ENCODE measurements at regions not wholly inside any gene's neighbourhood (a gene's known extent, or its start where the extent isn't known, plus 50 kb on each side); places are given as distances from the start of the nearest gene placed in this dataset.
"Not testable (repeated sequence)": the region's sequence is repeated elsewhere in the genome, so short reads cannot be mapped to it uniquely, and the experiment has no call there.

DNA sequence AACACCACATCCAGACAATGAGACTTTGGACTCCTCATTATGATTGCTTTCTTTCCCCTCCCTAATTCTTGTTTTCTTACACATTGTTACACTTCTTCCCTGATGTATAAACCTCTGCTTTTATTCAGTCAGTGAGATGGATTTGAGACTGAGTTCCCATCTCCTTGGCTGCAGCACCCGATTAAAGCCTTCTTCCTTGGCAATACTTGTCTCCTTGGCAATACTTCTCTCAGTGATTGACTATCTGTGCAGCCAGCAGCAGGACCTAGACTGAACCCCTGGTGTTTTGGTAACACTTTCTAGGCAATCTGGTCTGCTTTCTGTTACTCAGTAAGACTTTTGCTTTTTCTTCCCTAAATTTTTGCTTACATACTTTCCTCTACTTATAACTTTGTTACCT is 492.8 kb upstream of the SMC2 start:
- Histone ChIP-seq H3K9me3 (replicated peaks in 1 of 2; ENCODE audit: control insufficient read depth in 2 of 2, insufficient read depth in 1 of 2, low read depth in 1 of 2, low read length in 2 of 2) (no peaks in the 10 kb centered on the region), H3K4me2 (ENCODE audit: insufficient read depth, low read length, poor library complexity, severe bottlenecking) (no peak overlapping the region), H3K27me3 (ENCODE audit: control insufficient read depth in 3 of 3, insufficient read depth in 3 of 3, low read depth in 1 of 3, low read length in 3 of 3) (no peaks in the 10 kb centered on the region), H2AK5ac (ENCODE audit: low read depth, low read length) (no peak overlapping the region), H3K79me1 (ENCODE audit: low read depth, low read length) (no peaks in the 10 kb centered on the region), H3K4me3 (ENCODE audit: low read length in 2 of 2) (no peak overlapping the region), H2AFZ (ENCODE audit: low read length) (no peak overlapping the region), H4K8ac (ENCODE audit: low read depth, low read length) (no peak overlapping the region), H3K27ac (replicated peaks; ENCODE audit: low read length) (no peak overlapping the region), H4K91ac (ENCODE audit: low read depth, low read length, poor library complexity) (no peak overlapping the region), H3K9ac (ENCODE audit: low read depth, low read length, poor library complexity) (no peak overlapping the region), H3K4me1 (ENCODE audit: control insufficient read depth in 2 of 2, insufficient read depth in 1 of 2, low read depth in 1 of 2, low read length in 2 of 2) (no peaks in the 10 kb centered on the region), H2BK15ac (ENCODE audit: low read length) (no peak overlapping the region), H3K4ac (ENCODE audit: low read length) (no peak overlapping the region), H2BK5ac (ENCODE audit: low read length) (no peak overlapping the region), H2BK120ac (ENCODE audit: low read depth, low read length) (no peak overlapping the region), H3K14ac (ENCODE audit: low read length) (no peak overlapping the region), H3K23ac (ENCODE audit: low read depth, low read length, poor library complexity) (no peak overlapping the region), H2BK12ac (ENCODE audit: low read length) (no peak overlapping the region), H3K18ac (ENCODE audit: low read length) (no peak overlapping the region), H3K36me3 (replicated peaks in 1 of 2; ENCODE audit: control insufficient read depth in 2 of 2, insufficient read depth in 2 of 2, low read length in 2 of 2) (no peaks in the 10 kb centered on the region)
- no CpG with 5 or more reads among the region's 1 CpG for WGBS, 2 donors (ENCODE audit: extremely low coverage in 2 of 2, insufficient read length in 2 of 2, insufficient replicate concordance in 1 of 2)
- no peak for DNase-seq (ENCODE audit: low spot score)

DNA sequence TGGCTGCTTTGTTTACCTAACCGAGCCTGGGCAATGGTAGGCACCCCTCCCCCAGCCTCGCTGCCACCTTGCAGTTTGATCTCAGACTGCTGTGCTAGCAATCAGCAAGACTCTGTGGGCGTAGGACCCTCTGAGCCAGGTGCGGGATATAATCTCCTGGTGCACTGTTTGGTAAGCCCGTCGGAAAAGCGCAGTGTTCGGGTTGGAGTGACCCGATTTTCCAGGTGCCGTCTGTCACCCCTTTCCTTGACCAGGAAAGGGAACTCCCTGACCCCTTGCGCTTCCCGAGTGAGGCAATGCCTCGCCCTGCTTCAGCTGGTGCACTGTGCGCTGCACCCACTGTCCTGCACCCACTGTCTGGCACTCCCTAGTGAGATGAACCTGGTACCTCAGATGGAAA is 482.2 kb upstream of the SMC2 start:
- H3K27me3 ChIP-seq (ENCODE audit: control insufficient read depth in 3 of 3, insufficient read depth in 3 of 3, low read depth in 1 of 3, low read length in 3 of 3); H3K27ac ChIP-seq (replicated peaks; ENCODE audit: low read length): not testable (repeated sequence)

DNA sequence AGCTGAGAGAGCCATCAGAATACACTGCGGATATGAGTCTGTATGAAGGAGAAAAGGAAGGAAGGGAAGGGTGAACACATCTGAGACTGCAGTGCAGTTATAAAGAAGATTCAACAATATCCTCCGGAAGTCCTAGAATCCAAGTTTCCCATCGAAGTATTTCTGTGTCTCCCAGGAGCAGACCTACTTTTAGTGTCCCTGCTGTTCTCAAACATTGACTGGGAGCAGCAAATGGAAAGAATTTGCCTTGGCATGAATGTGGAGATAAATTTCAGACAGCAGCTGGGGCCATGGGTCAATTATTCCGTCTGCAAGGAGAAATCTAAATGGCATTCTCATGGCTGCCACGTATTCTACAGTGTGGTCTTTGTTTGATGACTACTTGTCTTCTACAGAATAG is 478.1 kb upstream of the SMC2 start:
- H2AK5ac ChIP-seq (ENCODE audit: low read depth, low read length), result no peak overlapping the region
- H2BK15ac ChIP-seq (ENCODE audit: low read length), result no peak overlapping the region
- H3K4ac ChIP-seq (ENCODE audit: low read length), result no peak overlapping the region
- DNase-seq (ENCODE audit: low spot score), result no peak
- no peak overlapping the region for H2BK12ac ChIP-seq (ENCODE audit: low read length)
- no peak overlapping the region for H2BK5ac ChIP-seq (ENCODE audit: low read length)
- no peaks in the 10 kb centered on the region for H3K4me1 ChIP-seq (ENCODE audit: control insufficient read depth in 2 of 2, insufficient read depth in 1 of 2, low read depth in 1 of 2, low read length in 2 of 2)
- H3K27ac ChIP-seq (replicated peaks; ENCODE audit: low read length), result no peak overlapping the region
- no peaks in the 10 kb centered on the region for H3K36me3 ChIP-seq (replicated peaks in 1 of 2; ENCODE audit: control insufficient read depth in 2 of 2, insufficient read depth in 2 of 2, low read length in 2 of 2)
- H3K9ac ChIP-seq (ENCODE audit: low read depth, low read length, poor library complexity), result no peak overlapping the region
- no peak overlapping the region for H2BK120ac ChIP-seq (ENCODE audit: low read depth, low read length)
- no peak overlapping the region for H4K8ac ChIP-seq (ENCODE audit: low read depth, low read length)
- H3K9me3 ChIP-seq (replicated peaks in 1 of 2; ENCODE audit: control insufficient read depth in 2 of 2, insufficient read depth in 1 of 2, low read depth in 1 of 2, low read length in 2 of 2), result peaks cover 0 to 1% of the 10 kb centered on the region in 2 donors
- no peak overlapping the region for H3K23ac ChIP-seq (ENCODE audit: low read depth, low read length, poor library complexity)
- H3K79me1 ChIP-seq (ENCODE audit: low read depth, low read length), result no peaks in the 10 kb centered on the region
- H3K4me3 ChIP-seq (ENCODE audit: low read length in 2 of 2), result no peak overlapping the region
- no CpG with 5 or more reads among the region's 5 CpGs for WGBS, 2 donors (ENCODE audit: extremely low coverage in 2 of 2, insufficient read length in 2 of 2, insufficient replicate concordance in 1 of 2)
- H4K91ac ChIP-seq (ENCODE audit: low read depth, low read length, poor library complexity), result no peak overlapping the region
- H3K27me3 ChIP-seq (ENCODE audit: control insufficient read depth in 3 of 3, insufficient read depth in 3 of 3, low read depth in 1 of 3, low read length in 3 of 3), result no peaks in the 10 kb centered on the region
- no peak overlapping the region for H2AFZ ChIP-seq (ENCODE audit: low read length)
- no peak overlapping the region for H3K14ac ChIP-seq (ENCODE audit: low read length)
- H3K18ac ChIP-seq (ENCODE audit: low read length), result no peak overlapping the region
- H3K4me2 ChIP-seq (ENCODE audit: insufficient read depth, low read length, poor library complexity, severe bottlenecking), result no peak overlapping the region

More for the DNA sequence above, 482.2 kb upstream of the SMC2 start:
- not testable (repeated sequence) for H3K18ac ChIP-seq (ENCODE audit: low read length); H3K4me1 ChIP-seq (ENCODE audit: control insufficient read depth in 2 of 2, insufficient read depth in 1 of 2, low read depth in 1 of 2, low read length in 2 of 2); H3K79me1 ChIP-seq (ENCODE audit: low read depth, low read length); H2AK5ac ChIP-seq (ENCODE audit: low read depth, low read length); H3K23ac ChIP-seq (ENCODE audit: low read depth, low read length, poor library complexity); H4K8ac ChIP-seq (ENCODE audit: low read depth, low read length); H2BK12ac ChIP-seq (ENCODE audit: low read length); H3K9me3 ChIP-seq (replicated peaks in 1 of 2; ENCODE audit: control insufficient read depth in 2 of 2, insufficient read depth in 1 of 2, low read depth in 1 of 2, low read length in 2 of 2); H2BK15ac ChIP-seq (ENCODE audit: low read length); H3K4ac ChIP-seq (ENCODE audit: low read length); H3K36me3 ChIP-seq (replicated peaks in 1 of 2; ENCODE audit: control insufficient read depth in 2 of 2, insufficient read depth in 2 of 2, low read length in 2 of 2); H3K9ac ChIP-seq (ENCODE audit: low read depth, low read length, poor library complexity); H4K91ac ChIP-seq (ENCODE audit: low read depth, low read length, poor library complexity); DNase-seq (ENCODE audit: low spot score); H2BK5ac ChIP-seq (ENCODE audit: low read length); H2AFZ ChIP-seq (ENCODE audit: low read length); H3K14ac ChIP-seq (ENCODE audit: low read length); H2BK120ac ChIP-seq (ENCODE audit: low read depth, low read length); H3K4me2 ChIP-seq (ENCODE audit: insufficient read depth, low read length, poor library complexity, severe bottlenecking); H3K4me3 ChIP-seq (ENCODE audit: low read length in 2 of 2)
- no CpG with 5 or more reads among the region's 14 CpGs for WGBS, 2 donors (ENCODE audit: extremely low coverage in 2 of 2, insufficient read length in 2 of 2, insufficient replicate concordance in 1 of 2)

DNA sequence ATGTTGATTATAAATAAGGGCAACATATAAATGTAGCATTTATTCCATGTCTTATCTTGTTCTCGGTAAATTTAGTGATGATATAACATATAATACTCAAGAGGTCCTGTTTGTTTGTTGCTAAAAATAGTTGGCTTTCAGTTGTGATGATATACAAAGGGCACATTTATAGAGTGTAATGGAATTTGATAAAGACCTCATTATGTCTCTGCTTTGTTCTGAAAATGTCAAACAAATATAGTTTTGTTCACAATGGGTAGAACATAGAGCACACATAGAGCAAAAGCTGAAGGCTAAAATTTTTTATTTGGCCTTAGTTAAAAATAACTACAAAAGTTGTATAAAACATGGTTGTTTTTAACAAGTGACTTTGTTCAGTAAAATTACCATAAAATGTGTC is 477.1 kb upstream of the SMC2 start:
- no peak overlapping the region for H4K8ac ChIP-seq (ENCODE audit: low read depth, low read length)
- no peak overlapping the region for H2BK12ac ChIP-seq (ENCODE audit: low read length)
- H3K27ac ChIP-seq (replicated peaks; ENCODE audit: low read length), result no peak overlapping the region
- no peak overlapping the region for H4K91ac ChIP-seq (ENCODE audit: low read depth, low read length, poor library complexity)
- H3K4ac ChIP-seq (ENCODE audit: low read length), result no peak overlapping the region
- no peak overlapping the region for H2BK5ac ChIP-seq (ENCODE audit: low read length)
- H2AFZ ChIP-seq (ENCODE audit: low read length), result no peak overlapping the region
- H2BK15ac ChIP-seq (ENCODE audit: low read length), result no peak overlapping the region
- no peak for DNase-seq (ENCODE audit: low spot score)
- H2AK5ac ChIP-seq (ENCODE audit: low read depth, low read length), result no peak overlapping the region
- no peak overlapping the region for H3K18ac ChIP-seq (ENCODE audit: low read length)
- H3K9me3 ChIP-seq (replicated peaks in 1 of 2; ENCODE audit: control insufficient read depth in 2 of 2, insufficient read depth in 1 of 2, low read depth in 1 of 2, low read length in 2 of 2), result peaks cover 0 to 1% of the 10 kb centered on the region in 2 donors
- H3K4me1 ChIP-seq (ENCODE audit: control insufficient read depth in 2 of 2, insufficient read depth in 1 of 2, low read depth in 1 of 2, low read length in 2 of 2), result no peaks in the 10 kb centered on the region
- no peaks in the 10 kb centered on the region for H3K27me3 ChIP-seq (ENCODE audit: control insufficient read depth in 3 of 3, insufficient read depth in 3 of 3, low read depth in 1 of 3, low read length in 3 of 3)
- H3K36me3 ChIP-seq (replicated peaks in 1 of 2; ENCODE audit: control insufficient read depth in 2 of 2, insufficient read depth in 2 of 2, low read length in 2 of 2), result no peaks in the 10 kb centered on the region
- no peak overlapping the region for H3K23ac ChIP-seq (ENCODE audit: low read depth, low read length, poor library complexity)
- H3K4me2 ChIP-seq (ENCODE audit: insufficient read depth, low read length, poor library complexity, severe bottlenecking), result no peak overlapping the region
- no peak overlapping the region for H2BK120ac ChIP-seq (ENCODE audit: low read depth, low read length)
- no peak overlapping the region for H3K14ac ChIP-seq (ENCODE audit: low read length)
- no peaks in the 10 kb centered on the region for H3K79me1 ChIP-seq (ENCODE audit: low read depth, low read length)
- no peak overlapping the region for H3K4me3 ChIP-seq (ENCODE audit: low read length in 2 of 2)
- WGBS, 2 donors (ENCODE audit: extremely low coverage in 2 of 2, insufficient read length in 2 of 2, insufficient replicate concordance in 1 of 2), result no CpG with 5 or more reads among the region's 1 CpG
- H3K9ac ChIP-seq (ENCODE audit: low read depth, low read length, poor library complexity), result no peak overlapping the region
